ENCODE measurements at regions not wholly inside any gene's neighbourhood (a gene's known extent, or its start where the extent isn't known, plus 50 kb on each side); places are given as distances from the start of the nearest gene placed in this dataset.

DNA sequence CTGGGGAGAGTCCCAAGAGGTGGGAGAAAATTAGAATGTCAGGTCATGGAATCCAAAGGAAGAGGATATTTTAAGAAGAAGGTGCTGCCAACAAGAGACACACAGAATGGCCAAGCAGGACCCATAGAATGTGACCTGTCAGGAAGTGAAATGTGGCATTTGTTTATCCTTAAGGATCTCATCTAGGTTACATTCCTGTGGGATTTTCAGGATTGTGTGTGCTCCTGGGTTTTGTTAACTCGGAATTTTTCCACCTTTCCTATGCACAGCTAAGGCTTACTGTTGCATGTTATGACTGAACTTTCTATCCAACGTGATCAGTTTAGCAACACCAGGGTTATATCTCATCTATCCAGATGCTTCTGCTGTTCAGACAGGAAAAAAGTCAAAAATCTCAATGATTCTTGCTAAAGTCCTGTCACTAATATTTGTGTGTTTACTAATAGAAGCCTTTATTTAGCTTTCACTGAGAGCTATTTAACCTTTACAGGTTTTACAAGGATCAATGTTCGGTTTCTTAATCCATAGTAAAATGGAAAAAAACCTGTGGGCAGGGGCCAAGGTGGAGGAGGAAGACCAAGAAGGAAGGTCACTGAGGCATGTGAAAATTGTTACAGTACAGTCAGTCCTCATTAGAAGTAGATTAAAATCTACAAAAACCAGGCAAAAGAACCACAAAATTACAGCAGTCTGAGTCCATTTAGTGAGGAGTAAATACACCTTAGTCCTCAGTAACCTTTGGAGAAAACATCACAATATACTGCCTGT, 437.8 kb upstream of the NPVF start:
- TF ChIP-seq, protein P1, sequence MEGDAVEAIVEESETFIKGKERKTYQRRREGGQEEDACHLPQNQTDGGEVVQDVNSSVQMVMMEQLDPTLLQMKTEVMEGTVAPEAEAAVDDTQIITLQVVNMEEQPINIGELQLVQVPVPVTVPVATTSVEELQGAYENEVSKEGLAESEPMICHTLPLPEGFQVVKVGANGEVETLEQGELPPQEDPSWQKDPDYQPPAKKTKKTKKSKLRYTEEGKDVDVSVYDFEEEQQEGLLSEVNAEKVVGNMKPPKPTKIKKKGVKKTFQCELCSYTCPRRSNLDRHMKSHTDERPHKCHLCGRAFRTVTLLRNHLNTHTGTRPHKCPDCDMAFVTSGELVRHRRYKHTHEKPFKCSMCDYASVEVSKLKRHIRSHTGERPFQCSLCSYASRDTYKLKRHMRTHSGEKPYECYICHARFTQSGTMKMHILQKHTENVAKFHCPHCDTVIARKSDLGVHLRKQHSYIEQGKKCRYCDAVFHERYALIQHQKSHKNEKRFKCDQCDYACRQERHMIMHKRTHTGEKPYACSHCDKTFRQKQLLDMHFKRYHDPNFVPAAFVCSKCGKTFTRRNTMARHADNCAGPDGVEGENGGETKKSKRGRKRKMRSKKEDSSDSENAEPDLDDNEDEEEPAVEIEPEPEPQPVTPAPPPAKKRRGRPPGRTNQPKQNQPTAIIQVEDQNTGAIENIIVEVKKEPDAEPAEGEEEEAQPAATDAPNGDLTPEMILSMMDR (IDR thresholded peaks at IDR 0.05): no peak
- TF ChIP-seq POLR2A (IDR thresholded peaks at IDR 0.05): no peak

Data from adrenal gland (tissue), 5 donors.